ENCODE measurements at regions not wholly inside any gene's neighbourhood (a gene's known extent, or its start where the extent isn't known, plus 50 kb on each side); places are given as distances from the start of the nearest gene placed in this dataset.

DNA sequence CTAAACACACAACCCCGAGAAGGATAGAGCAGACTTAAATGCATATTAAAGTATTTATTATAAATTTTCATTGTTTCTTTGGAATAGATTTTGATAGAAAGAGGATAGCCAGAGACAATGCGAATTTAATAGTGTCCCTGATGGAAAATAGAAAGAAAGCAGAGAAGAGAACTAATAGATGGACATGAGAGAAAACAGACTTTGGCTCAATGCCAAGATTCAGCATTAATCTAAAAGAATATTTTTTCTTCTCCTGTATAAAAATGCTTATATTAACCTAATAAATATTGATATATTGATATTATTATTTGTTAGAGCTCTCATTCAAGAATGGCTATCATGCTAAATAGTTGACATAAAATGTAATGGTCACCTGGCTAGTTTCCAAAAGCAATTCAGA, 173.4 kb downstream of the KIF2B start:
- no peak for TF ChIP-seq EZH2 (IDR thresholded peaks at IDR 0.05; ENCODE audit: low read depth)
- TF ChIP-seq CTCF (conservative IDR thresholded peaks at IDR 0.05) = no peak
